HepG2 (cell line): ENCODE measurements at regions not wholly inside any gene's neighbourhood (a gene's known extent, or its start where the extent isn't known, plus 50 kb on each side); places are given as distances from the start of the nearest gene placed in this dataset.

Source experiments
- ATAC-seq: fragments of 200-7000 bp; cut with Tn5 transposase; 3 replicates; pipeline ENCODE4 v1.9.1; 2020; ENCODE audit warnings: mild to moderate bottlenecking, moderate library complexity
- BruUV-seq: library from RNA; stranded (reverse); fragments of 400-500 nt; replicated peaks from 2 replicates; lab custom pipeline; 2021; lab: Mats Ljungman, UMichigan
- CTCF ChIA-PET: fragments of 300-600 bp; formaldehyde crosslinking; extraction: SDS; loops from one replicate; lab custom pipeline; 2021; ENCODE audit warnings: low total read pairs, inconsistent platforms, low intra/inter-chr PET ratio; lab: Yijun Ruan, JAX
- POLR2A ChIA-PET: fragments of 350-600 bp; sonication (Branson Sonifier 250); formaldehyde crosslinking; loops from one replicate; lab custom pipeline; 2020; ENCODE audit warnings: antibody characterized with exemption, inconsistent platforms; lab: Yijun Ruan, JAX
- DNase-seq: peaks from one replicate; pipeline ENCODE4 v3.0.0-alpha.2; 2015; ENCODE audit warnings: low spot score
- FAIRE-seq: peaks from 3 replicates; lab custom pipeline; 2011; peaks lifted over from hg19 to GRCh38; lab: Jason Lieb, UNC
- H2AFZ ChIP-seq: one replicate; pipeline ENCODE4 v1.6.1; 2011; ENCODE audit warnings: low read length, inconsistent platforms
- H3K27ac ChIP-seq: fragments of 300-600 bp; 3 replicates; pipeline ENCODE4 v1.8.0; 2011; ENCODE audit warnings: mixed run types, mild to moderate bottlenecking, mixed read lengths, low read length, inconsistent platforms; ENCODE audit not compliant: insufficient read depth; ENCODE audit errors: extremely low read length
- H3K27me3 ChIP-seq, 2 experiments: fragments of 200-600 bp in 1 of 2; 2 replicates in 1 of 2; 3 replicates in 1 of 2; pipeline versions ENCODE4 v1.6.0 to v1.8.0; 2011; ENCODE audit warnings: low read length in 2 of 2, mild to moderate bottlenecking in 2 of 2, moderate library complexity in 2 of 2, inconsistent platforms in 1 of 2; ENCODE audit not compliant: insufficient read depth in 2 of 2, control insufficient read depth in 1 of 2
- H3K36me3 ChIP-seq, 2 experiments: fragments of 200-600 bp in 1 of 2; replicated peaks in 1 of 2; 2 replicates in 1 of 2; 3 replicates in 1 of 2; pipeline versions ENCODE4 v1.5.1 to v1.8.0; 2011; ENCODE audit warnings: low read length in 2 of 2, inconsistent platforms in 1 of 2; ENCODE audit not compliant: insufficient read depth in 2 of 2, control insufficient read depth in 1 of 2
- H3K4me1 ChIP-seq: 2 replicates; pipeline ENCODE4 v1.5.1; 2012; ENCODE audit warnings: low read length, inconsistent platforms; ENCODE audit not compliant: insufficient read depth
- H3K4me2 ChIP-seq: 2 replicates; pipeline ENCODE4 v1.6.0; 2011; ENCODE audit warnings: low read depth, low read length, inconsistent platforms
- H3K4me3 ChIP-seq, 3 experiments: fragments of 200-600 bp in 1 of 3; sonication (generic), shearing (Covaris generic) in 1 of 3; replicated peaks in 1 of 3; 2 replicates each; pipeline ENCODE4 v1.5.1; 2011 to 2016; ENCODE audit warnings: low read length in 3 of 3, inconsistent platforms in 2 of 3, low read depth in 2 of 3, mild to moderate bottlenecking in 2 of 3, control low read depth in 1 of 3, mixed read lengths in 1 of 3; ENCODE audit not compliant: insufficient read depth in 1 of 3
- H3K79me2 ChIP-seq: one replicate; pipeline ENCODE4 v1.6.1; 2011; ENCODE audit warnings: low read length, inconsistent platforms; ENCODE audit not compliant: insufficient read depth
- H3K9ac ChIP-seq: 2 replicates; pipeline ENCODE4 v1.6.0; 2011; ENCODE audit warnings: mild to moderate bottlenecking, low read depth, low read length, inconsistent platforms; ENCODE audit not compliant: insufficient read depth
- H3K9me3 ChIP-seq: 2 replicates; pipeline ENCODE4 v1.5.1; 2012; ENCODE audit warnings: mild to moderate bottlenecking, low read length
- H4K20me1 ChIP-seq: 2 replicates; pipeline ENCODE4 v1.6.0; 2011; ENCODE audit warnings: inconsistent platforms, mild to moderate bottlenecking, low read length, moderate library complexity; ENCODE audit not compliant: insufficient read depth
- ARNTL ChIP-seq: sonication (generic); formaldehyde crosslinking; IDR thresholded peaks from 2 replicates; pipeline ENCODE4 v1.4.0; 2020; ENCODE audit warnings: mild to moderate bottlenecking, missing genetic modification reagents
- CREM ChIP-seq, 2 experiments: sonication (generic) in 1 of 2; formaldehyde crosslinking in 1 of 2; IDR thresholded peaks; 2 replicates each; pipeline versions ENCODE4 v1.4.0 to v1.6.1; 2016 to 2020; ENCODE audit warnings: antibody characterized with exemption in 1 of 2, mild to moderate bottlenecking in 1 of 2, missing genetic modification reagents in 1 of 2
- E2F1 ChIP-seq: sonication (generic); formaldehyde crosslinking; IDR thresholded peaks from 2 replicates; pipeline ENCODE4 v1.5.0; 2020; ENCODE audit warnings: missing genetic modification reagents
- FOXA1 ChIP-seq, 2 experiments: fragments of 450-650 bp in 1 of 2; sonication (generic) in 1 of 2; formaldehyde crosslinking in 1 of 2; IDR thresholded peaks; 2 replicates each; pipeline versions ENCODE4 v1.4.0 to v1.6.1; 2016 to 2020; ENCODE audit warnings: missing genetic modification reagents in 1 of 2
- KLF6 ChIP-seq: IDR thresholded peaks from 2 replicates; pipeline ENCODE4 v1.8.0; 2016; ENCODE audit warnings: missing biosample characterization, missing genetic modification reagents
- SMARCE1 ChIP-seq: fragments of 450-650 bp; IDR thresholded peaks from 2 replicates; pipeline ENCODE4 v1.6.1; 2017; ENCODE audit warnings: borderline replicate concordance
- THAP11 ChIP-seq: IDR thresholded peaks from 2 replicates; pipeline ENCODE4 v1.6.1; 2016; ENCODE audit warnings: missing biosample characterization, missing genetic modification reagents
- U2AF1 ChIP-seq: fragments of 200-400 bp; formaldehyde crosslinking; optimal IDR thresholded peaks from 2 replicates; pipeline ENCODE3; 2017; ENCODE audit warnings: mild to moderate bottlenecking, low read depth, low read length
- ZFAT ChIP-seq: sonication (generic); formaldehyde crosslinking; conservative IDR thresholded peaks from 2 replicates; pipeline ENCODE4 v1.8.1; 2023; ENCODE audit warnings: missing genetic modification reagents, inconsistent platforms
- ZKSCAN1 ChIP-seq: fragments of 150-350 bp; IDR thresholded peaks from 2 replicates; pipeline ENCODE4 v1.6.1; 2014; ENCODE audit warnings: low read length
- ZNF414 ChIP-seq: sonication (generic); formaldehyde crosslinking; IDR thresholded peaks from 2 replicates; pipeline ENCODE4 v1.5.0; 2020; ENCODE audit warnings: missing genetic modification reagents
- ZNF670 ChIP-seq: sonication (generic); formaldehyde crosslinking; IDR thresholded peaks from 2 replicates; pipeline ENCODE4 v1.8.0; 2022; ENCODE audit warnings: mild to moderate bottlenecking, missing genetic modification reagents, borderline replicate concordance
- WGBS: methylation state at CpG from one replicate; pipeline ENCODE4 v1.1.6; 2017; ENCODE audit warnings: low lambda C conversion rate; 5-methylcytosine and 5-hydroxymethylcytosine counted together
- in situ Hi-C: cut with HindIII; loops from 2 replicates; pipeline ENCODE4 v1.10.0; 2017; ENCODE audit warnings: low pct_unique_long_range_greater_than_20kb; ENCODE audit not compliant: extremely low pct_ligation_motif_present
- intact Hi-C: fragments of 100-400 bp; cut with micrococcal nuclease; formaldehyde crosslinking; loops from one replicate; pipeline ENCODE4 v1.10.0; 2022; ENCODE audit not compliant: unreplicated experiment
- TF ChIP-seq, protein P1 (sequence below): sonication (generic); formaldehyde crosslinking; IDR thresholded peaks from 2 replicates; pipeline ENCODE4 v1.9.0; 2021; ENCODE audit warnings: mild to moderate bottlenecking, missing genetic modification reagents
- TF ChIP-seq, protein P2 (sequence below): sonication (generic); formaldehyde crosslinking; conservative IDR thresholded peaks from 2 replicates; pipeline ENCODE4 v1.4.0; 2020; ENCODE audit warnings: missing genetic modification reagents
- TF ChIP-seq, protein P3 (sequence below): sonication (generic); formaldehyde crosslinking; IDR thresholded peaks from 2 replicates; pipeline ENCODE4 v1.4.0; 2020; ENCODE audit warnings: missing genetic modification reagents, borderline replicate concordance

DNA sequence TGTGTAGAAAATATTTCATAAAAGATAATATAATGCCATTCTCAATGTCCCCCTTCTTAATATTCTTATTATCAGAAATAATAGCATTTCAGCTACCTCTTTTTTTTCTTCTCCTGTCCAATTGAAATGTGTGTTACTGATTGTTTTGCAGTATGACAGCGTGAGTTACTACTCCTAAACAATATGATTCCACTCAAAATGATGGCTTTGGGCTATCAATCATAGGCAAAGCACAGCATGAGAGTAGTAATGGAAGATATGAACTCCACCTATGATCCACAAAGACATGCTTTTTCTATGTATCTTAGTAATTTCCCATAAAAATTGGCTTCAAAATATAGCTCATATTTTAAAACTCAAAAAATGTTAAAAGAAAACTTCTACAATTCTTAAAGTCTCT is 867.3 kb upstream of the NUDT12 start:
- FAIRE-seq: no peak
- 36% methylated on average over 1 of the region's 1 CpG for WGBS
- no peak for TF ChIP-seq FOXA1 (IDR thresholded peaks at IDR 0.05)
- TF ChIP-seq FOXA1 (CRISPR knock-in tag; IDR thresholded peaks at IDR 0.05): no peak
- no peak for TF ChIP-seq ARNTL (CRISPR knock-in tag)
- TF ChIP-seq THAP11 (CRISPR knock-in tag): no peak
- TF ChIP-seq, protein P1, sequence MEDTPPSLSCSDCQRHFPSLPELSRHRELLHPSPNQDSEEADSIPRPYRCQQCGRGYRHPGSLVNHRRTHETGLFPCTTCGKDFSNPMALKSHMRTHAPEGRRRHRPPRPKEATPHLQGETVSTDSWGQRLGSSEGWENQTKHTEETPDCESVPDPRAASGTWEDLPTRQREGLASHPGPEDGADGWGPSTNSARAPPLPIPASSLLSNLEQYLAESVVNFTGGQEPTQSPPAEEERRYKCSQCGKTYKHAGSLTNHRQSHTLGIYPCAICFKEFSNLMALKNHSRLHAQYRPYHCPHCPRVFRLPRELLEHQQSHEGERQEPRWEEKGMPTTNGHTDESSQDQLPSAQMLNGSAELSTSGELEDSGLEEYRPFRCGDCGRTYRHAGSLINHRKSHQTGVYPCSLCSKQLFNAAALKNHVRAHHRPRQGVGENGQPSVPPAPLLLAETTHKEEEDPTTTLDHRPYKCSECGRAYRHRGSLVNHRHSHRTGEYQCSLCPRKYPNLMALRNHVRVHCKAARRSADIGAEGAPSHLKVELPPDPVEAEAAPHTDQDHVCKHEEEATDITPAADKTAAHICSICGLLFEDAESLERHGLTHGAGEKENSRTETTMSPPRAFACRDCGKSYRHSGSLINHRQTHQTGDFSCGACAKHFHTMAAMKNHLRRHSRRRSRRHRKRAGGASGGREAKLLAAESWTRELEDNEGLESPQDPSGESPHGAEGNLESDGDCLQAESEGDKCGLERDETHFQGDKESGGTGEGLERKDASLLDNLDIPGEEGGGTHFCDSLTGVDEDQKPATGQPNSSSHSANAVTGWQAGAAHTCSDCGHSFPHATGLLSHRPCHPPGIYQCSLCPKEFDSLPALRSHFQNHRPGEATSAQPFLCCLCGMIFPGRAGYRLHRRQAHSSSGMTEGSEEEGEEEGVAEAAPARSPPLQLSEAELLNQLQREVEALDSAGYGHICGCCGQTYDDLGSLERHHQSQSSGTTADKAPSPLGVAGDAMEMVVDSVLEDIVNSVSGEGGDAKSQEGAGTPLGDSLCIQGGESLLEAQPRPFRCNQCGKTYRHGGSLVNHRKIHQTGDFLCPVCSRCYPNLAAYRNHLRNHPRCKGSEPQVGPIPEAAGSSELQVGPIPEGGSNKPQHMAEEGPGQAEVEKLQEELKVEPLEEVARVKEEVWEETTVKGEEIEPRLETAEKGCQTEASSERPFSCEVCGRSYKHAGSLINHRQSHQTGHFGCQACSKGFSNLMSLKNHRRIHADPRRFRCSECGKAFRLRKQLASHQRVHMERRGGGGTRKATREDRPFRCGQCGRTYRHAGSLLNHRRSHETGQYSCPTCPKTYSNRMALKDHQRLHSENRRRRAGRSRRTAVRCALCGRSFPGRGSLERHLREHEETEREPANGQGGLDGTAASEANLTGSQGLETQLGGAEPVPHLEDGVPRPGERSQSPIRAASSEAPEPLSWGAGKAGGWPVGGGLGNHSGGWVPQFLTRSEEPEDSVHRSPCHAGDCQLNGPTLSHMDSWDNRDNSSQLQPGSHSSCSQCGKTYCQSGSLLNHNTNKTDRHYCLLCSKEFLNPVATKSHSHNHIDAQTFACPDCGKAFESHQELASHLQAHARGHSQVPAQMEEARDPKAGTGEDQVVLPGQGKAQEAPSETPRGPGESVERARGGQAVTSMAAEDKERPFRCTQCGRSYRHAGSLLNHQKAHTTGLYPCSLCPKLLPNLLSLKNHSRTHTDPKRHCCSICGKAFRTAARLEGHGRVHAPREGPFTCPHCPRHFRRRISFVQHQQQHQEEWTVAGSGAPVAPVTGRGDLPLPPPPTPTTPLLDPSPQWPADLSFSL: no peak
- no peak for TF ChIP-seq SMARCE1
- TF ChIP-seq ZNF414 (CRISPR knock-in tag): no peak
- TF ChIP-seq ZNF670 (CRISPR knock-in tag): no peak
- TF ChIP-seq, protein P2, sequence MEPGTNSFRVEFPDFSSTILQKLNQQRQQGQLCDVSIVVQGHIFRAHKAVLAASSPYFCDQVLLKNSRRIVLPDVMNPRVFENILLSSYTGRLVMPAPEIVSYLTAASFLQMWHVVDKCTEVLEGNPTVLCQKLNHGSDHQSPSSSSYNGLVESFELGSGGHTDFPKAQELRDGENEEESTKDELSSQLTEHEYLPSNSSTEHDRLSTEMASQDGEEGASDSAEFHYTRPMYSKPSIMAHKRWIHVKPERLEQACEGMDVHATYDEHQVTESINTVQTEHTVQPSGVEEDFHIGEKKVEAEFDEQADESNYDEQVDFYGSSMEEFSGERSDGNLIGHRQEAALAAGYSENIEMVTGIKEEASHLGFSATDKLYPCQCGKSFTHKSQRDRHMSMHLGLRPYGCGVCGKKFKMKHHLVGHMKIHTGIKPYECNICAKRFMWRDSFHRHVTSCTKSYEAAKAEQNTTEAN: no peak
- TF ChIP-seq KLF6 (CRISPR knock-in tag): no peak
- no peak for TF ChIP-seq CREM (IDR thresholded peaks at IDR 0.05)
- TF ChIP-seq CREM (CRISPR knock-in tag; IDR thresholded peaks at IDR 0.05): no peak
- TF ChIP-seq ZKSCAN1: no peak
- no peak for TF ChIP-seq E2F1 (CRISPR knock-in tag)
- TF ChIP-seq U2AF1: no peak
- TF ChIP-seq ZFAT (CRISPR knock-in tag): no peak
- TF ChIP-seq, protein P3, sequence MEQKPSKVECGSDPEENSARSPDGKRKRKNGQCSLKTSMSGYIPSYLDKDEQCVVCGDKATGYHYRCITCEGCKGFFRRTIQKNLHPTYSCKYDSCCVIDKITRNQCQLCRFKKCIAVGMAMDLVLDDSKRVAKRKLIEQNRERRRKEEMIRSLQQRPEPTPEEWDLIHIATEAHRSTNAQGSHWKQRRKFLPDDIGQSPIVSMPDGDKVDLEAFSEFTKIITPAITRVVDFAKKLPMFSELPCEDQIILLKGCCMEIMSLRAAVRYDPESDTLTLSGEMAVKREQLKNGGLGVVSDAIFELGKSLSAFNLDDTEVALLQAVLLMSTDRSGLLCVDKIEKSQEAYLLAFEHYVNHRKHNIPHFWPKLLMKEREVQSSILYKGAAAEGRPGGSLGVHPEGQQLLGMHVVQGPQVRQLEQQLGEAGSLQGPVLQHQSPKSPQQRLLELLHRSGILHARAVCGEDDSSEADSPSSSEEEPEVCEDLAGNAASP: no peak

More for the DNA sequence above, 867.3 kb upstream of the NUDT12 start:
- Histone ChIP-seq H2AFZ (no peak overlapping the region), H3K27me3 (no peaks in the 10 kb centered on the region; a peak in 1 of 5 replicates), H3K9me3 (no peaks in the 10 kb centered on the region), H3K79me2 (no peaks in the 10 kb centered on the region), H3K4me1 (no peaks in the 10 kb centered on the region), H3K9ac (no peak overlapping the region), H3K4me3 (no peak overlapping the region), H3K27ac (no peak overlapping the region), H3K4me2 (no peak overlapping the region), H4K20me1 (no peaks in the 10 kb centered on the region), H3K36me3 (no peaks in the 10 kb centered on the region)
- DNase-seq (no peak), ATAC-seq (no peak)
- CTCF ChIA-PET: no interaction called here
- intact Hi-C loops: no loop called here
- in situ Hi-C loops: no loop called here
- BruUV-seq: no TSS peak
- POLR2A ChIA-PET: no interaction called here
